ENCODE measurements at regions not wholly inside any gene's neighbourhood (a gene's known extent, or its start where the extent isn't known, plus 50 kb on each side); places are given as distances from the start of the nearest gene placed in this dataset.

GRCh38 chr20:39563349-39563748 lies 601.2 kb downstream of the DHX35 start:
- no peak for TF ChIP-seq POLR2A (IDR thresholded peaks at IDR 0.05; ENCODE audit: low read depth, low read length)
- TF ChIP-seq POLR2AphosphoS5 (IDR thresholded peaks at IDR 0.05; ENCODE audit: insufficient read depth, low read depth, low read length): no peak
- TF ChIP-seq CTCF (IDR thresholded peaks at IDR 0.05; ENCODE audit: extremely low read depth in 1 of 2, insufficient read depth in 1 of 2, low read depth in 1 of 2, low read length in 2 of 2): no peak
- TF ChIP-seq EZH2 (IDR thresholded peaks at IDR 0.05; ENCODE audit: borderline replicate concordance, low read depth, low read length, severe bottlenecking): no peak
- TF ChIP-seq MYC (IDR thresholded peaks at IDR 0.05; ENCODE audit: low read depth, low read length): no peak
- no peak for TF ChIP-seq MAX (IDR thresholded peaks at IDR 0.05; ENCODE audit: insufficient read depth, insufficient read length)
